Brain microvascular endothelial cell (primary cell): ENCODE measurements at regions not wholly inside any gene's neighbourhood (a gene's known extent, or its start where the extent isn't known, plus 50 kb on each side); places are given as distances from the start of the nearest gene placed in this dataset.

Experiments
- DNase-seq: peaks from one replicate; pipeline ENCODE4 v3.0.0-alpha.2; 2020
- H3K27ac ChIP-seq: fragments of 250-450 bp; sonication (Bioruptor Pico); 2 replicates; pipeline ENCODE4 v1.5.1; 2020; ENCODE audit warnings: mild to moderate bottlenecking, moderate library complexity
- H3K27me3 ChIP-seq: fragments of 250-450 bp; sonication (Bioruptor Pico); replicated peaks from 2 replicates; pipeline ENCODE4 v1.5.1; 2020; ENCODE audit warnings: mild to moderate bottlenecking
- H3K36me3 ChIP-seq: fragments of 250-450 bp; sonication (Bioruptor Pico); replicated peaks from 2 replicates; pipeline ENCODE4 v1.5.1; 2020; ENCODE audit warnings: mild to moderate bottlenecking
- H3K4me3 ChIP-seq: 2 replicates; pipeline ENCODE4 v1.5.1; 2011; ENCODE audit warnings: low read depth, mild to moderate bottlenecking, control low read depth, low read length, moderate library complexity
- CTCF ChIP-seq: IDR thresholded peaks from 2 replicates; pipeline ENCODE4 v1.5.1; 2011; ENCODE audit warnings: low read depth, mild to moderate bottlenecking, moderate library complexity, low read length, control low read depth, inconsistent platforms; ENCODE audit errors: missing control alignments
- in situ Hi-C: cut with HindIII; loops from 2 replicates; pipeline ENCODE4 v1.10.0; 2017; ENCODE audit warnings: low sequenced_read_pairs, low pct_ligation_motif_present

GRCh38 chr15:31158858-31159569 lies 57.5 kb upstream of the TRPM1 start:
- Histone ChIP-seq H3K27ac (no peak overlapping the region), H3K27me3 (no peaks in the 10 kb centered on the region), H3K4me3 (no peak overlapping the region), H3K36me3 (no peaks in the 10 kb centered on the region)
- in situ Hi-C loops: no loop called here
- no peak for DNase-seq
- no peak for TF ChIP-seq CTCF

DNA sequence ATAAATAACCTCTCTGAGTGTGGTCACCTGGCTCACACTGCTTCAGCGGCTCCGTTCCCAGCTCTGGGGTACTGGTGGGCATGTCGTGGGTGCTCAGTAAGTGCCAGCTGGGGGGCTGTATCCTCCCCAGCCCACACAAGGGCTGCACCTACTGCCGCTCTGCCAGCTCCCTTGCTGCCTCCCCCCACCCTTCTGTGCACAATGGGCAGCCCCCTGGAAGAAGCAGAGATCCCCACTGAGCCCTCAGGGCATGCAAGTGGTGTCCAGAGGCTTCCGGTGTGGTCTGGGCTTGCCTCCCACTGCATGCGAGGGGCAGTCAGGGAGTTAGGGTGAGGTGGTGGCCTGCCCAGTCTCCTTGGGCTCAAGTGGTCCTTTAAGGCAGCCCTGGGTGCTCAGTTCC lies 58.3 kb upstream of the TRPM1 start:
- no peak for TF ChIP-seq CTCF
- in situ Hi-C loops: no loop called here
- DNase-seq: no peak
- Histone ChIP-seq H3K27me3 (no peaks in the 10 kb centered on the region), H3K27ac (no peak overlapping the region), H3K4me3 (no peak overlapping the region), H3K36me3 (no peaks in the 10 kb centered on the region)

DNA sequence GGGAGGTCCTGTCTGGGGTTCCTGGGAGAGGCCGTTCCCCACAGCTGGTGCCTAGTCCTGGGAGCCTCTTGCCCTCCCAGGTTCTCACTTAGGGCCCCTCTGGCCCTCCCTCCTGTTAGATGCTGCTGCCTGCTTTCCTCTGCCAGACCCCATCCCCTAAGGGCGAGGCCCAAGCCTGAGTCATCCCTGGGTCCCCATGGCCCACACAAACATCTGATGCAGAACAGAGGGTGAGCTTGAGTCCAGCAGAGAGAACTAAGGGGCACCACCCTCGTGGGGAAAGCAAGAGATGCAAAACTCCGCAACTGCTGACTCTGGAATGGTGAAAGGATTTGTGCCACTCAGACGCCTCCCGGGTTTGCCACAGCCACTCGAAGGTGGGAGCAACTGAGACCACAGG lies 58.8 kb upstream of the TRPM1 start:
- no peaks in the 10 kb centered on the region for H3K27me3 ChIP-seq
- no peak overlapping the region for H3K4me3 ChIP-seq
- in situ Hi-C loops: no loop called here
- no peak overlapping the region for H3K27ac ChIP-seq
- TF ChIP-seq CTCF: no peak
- no peaks in the 10 kb centered on the region for H3K36me3 ChIP-seq
- DNase-seq: no peak

GRCh38 chr15:31160740-31161495 lies 59.4 kb upstream of the TRPM1 start:
- Histone ChIP-seq H3K4me3 (no peak overlapping the region), H3K36me3 (no peaks in the 10 kb centered on the region), H3K27ac (no peak overlapping the region), H3K27me3 (no peaks in the 10 kb centered on the region)
- no peak for DNase-seq
- TF ChIP-seq CTCF: no peak
- in situ Hi-C loops: no loop called here

DNA sequence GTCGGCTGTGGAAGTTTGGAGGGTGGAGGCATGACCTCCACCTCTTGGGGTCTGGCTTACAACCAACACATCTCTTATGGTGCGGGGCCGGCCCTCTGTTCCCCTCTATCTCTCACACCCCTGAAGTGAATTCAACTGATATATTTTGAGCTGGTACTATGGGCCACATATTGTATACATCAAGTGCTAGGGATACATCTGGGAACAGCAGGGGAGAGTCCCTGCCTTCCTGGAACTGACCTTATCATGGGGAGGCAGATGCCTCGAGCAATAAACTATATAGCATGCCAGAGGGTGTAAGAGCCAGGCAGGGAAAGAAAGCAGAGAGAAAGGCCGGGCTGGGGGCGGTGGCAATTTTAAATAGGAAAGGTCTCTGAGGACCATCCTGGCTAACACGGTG lies 60.4 kb upstream of the TRPM1 start:
- Histone ChIP-seq H3K4me3 (no peak overlapping the region), H3K36me3 (no peaks in the 10 kb centered on the region), H3K27me3 (no peaks in the 10 kb centered on the region), H3K27ac (no peak overlapping the region)
- no peak for DNase-seq
- in situ Hi-C loops: no loop called here
- TF ChIP-seq CTCF: no peak
